HG02870 (cell line): ENCODE measurements at regions not wholly inside any gene's neighbourhood (a gene's known extent, or its start where the extent isn't known, plus 50 kb on each side); places are given as distances from the start of the nearest gene placed in this dataset.
"Not testable (repeated sequence)": the region's sequence is repeated elsewhere in the genome, so short reads cannot be mapped to it uniquely, and the experiment has no call there.

Experiments used
- ATAC-seq: cut with Tn5 transposase; IDR thresholded peaks from one replicate; pipeline ENCODE4 v1.9.1; 2021; ENCODE audit warnings: mild to moderate bottlenecking, moderate library complexity; ENCODE audit not compliant: unreplicated experiment

GRCh38 chr18:59801576-59801975 lies 98.2 kb upstream of the PMAIP1 start:
- no peak for ATAC-seq

- no peak for ATAC-seq
Observed at GRCh38 chr18:59800897-59801296, 98.9 kb upstream of the PMAIP1 start.

- ATAC-seq = no peak
Observed at GRCh38 chr18:59799383-59800015, 100.3 kb upstream of the PMAIP1 start.

- no peak for ATAC-seq
Observed at GRCh38 chr18:59795882-59796281, 98.7 kb upstream of the CCBE1 start.

GRCh38 chr18:59792353-59792752 lies 95.1 kb upstream of the CCBE1 start:
- ATAC-seq = no peak

GRCh38 chr18:59790346-59790936 lies 93.2 kb upstream of the CCBE1 start:
- not testable (repeated sequence) for ATAC-seq

- ATAC-seq = no peak
Observed at GRCh38 chr18:59788791-59789106, 91.5 kb upstream of the CCBE1 start.

- ATAC-seq = no peak
Observed at GRCh38 chr18:59787998-59788790, 91.0 kb upstream of the CCBE1 start.

GRCh38 chr18:59784694-59785093 lies 87.5 kb upstream of the CCBE1 start:
- no peak for ATAC-seq

GRCh38 chr18:59783138-59783537 lies 85.9 kb upstream of the CCBE1 start:
- peak; percentile 96 for ATAC-seq

- ATAC-seq = no peak
Observed at GRCh38 chr18:59779979-59780378, 82.8 kb upstream of the CCBE1 start.

GRCh38 chr18:59778434-59778833 lies 81.2 kb upstream of the CCBE1 start:
- ATAC-seq = no peak

GRCh38 chr18:59777636-59778035 lies 80.4 kb upstream of the CCBE1 start:
- ATAC-seq = no peak

- ATAC-seq = no peak
Observed at GRCh38 chr18:59769129-59769865, 72.1 kb upstream of the CCBE1 start.

- no peak for ATAC-seq
Observed at GRCh38 chr18:59768409-59768808, 71.2 kb upstream of the CCBE1 start.

- ATAC-seq = no peak
Observed at GRCh38 chr18:59767732-59768131, 70.5 kb upstream of the CCBE1 start.

GRCh38 chr18:59765343-59765742 lies 68.1 kb upstream of the CCBE1 start:
- ATAC-seq = no peak

GRCh38 chr18:59764281-59764680 lies 67.1 kb upstream of the CCBE1 start:
- no peak for ATAC-seq

- ATAC-seq = no peak
Observed at GRCh38 chr18:59763541-59764136, 66.4 kb upstream of the CCBE1 start.

- ATAC-seq = no peak
Observed at GRCh38 chr18:59760619-59761600, 63.7 kb upstream of the CCBE1 start.
